ENCODE measurements at regions not wholly inside any gene's neighbourhood (a gene's known extent, or its start where the extent isn't known, plus 50 kb on each side); places are given as distances from the start of the nearest gene placed in this dataset.
"Not testable (repeated sequence)": the region's sequence is repeated elsewhere in the genome, so short reads cannot be mapped to it uniquely, and the experiment has no call there.

GRCh38 chr3:25844891-25845290 is 55.0 kb downstream of the OXSM start:
- H3K36me3 ChIP-seq: no peaks in the 10 kb centered on the region
- H3K4me1 ChIP-seq: no peaks in the 10 kb centered on the region
- no peaks in the 10 kb centered on the region for H3K9me3 ChIP-seq
- DNase-seq: no peak
- H3K4me3 ChIP-seq (ENCODE audit: low read depth, low read length): no peak overlapping the region
- H3K27me3 ChIP-seq: no peaks in the 10 kb centered on the region
- TF ChIP-seq, protein P1, sequence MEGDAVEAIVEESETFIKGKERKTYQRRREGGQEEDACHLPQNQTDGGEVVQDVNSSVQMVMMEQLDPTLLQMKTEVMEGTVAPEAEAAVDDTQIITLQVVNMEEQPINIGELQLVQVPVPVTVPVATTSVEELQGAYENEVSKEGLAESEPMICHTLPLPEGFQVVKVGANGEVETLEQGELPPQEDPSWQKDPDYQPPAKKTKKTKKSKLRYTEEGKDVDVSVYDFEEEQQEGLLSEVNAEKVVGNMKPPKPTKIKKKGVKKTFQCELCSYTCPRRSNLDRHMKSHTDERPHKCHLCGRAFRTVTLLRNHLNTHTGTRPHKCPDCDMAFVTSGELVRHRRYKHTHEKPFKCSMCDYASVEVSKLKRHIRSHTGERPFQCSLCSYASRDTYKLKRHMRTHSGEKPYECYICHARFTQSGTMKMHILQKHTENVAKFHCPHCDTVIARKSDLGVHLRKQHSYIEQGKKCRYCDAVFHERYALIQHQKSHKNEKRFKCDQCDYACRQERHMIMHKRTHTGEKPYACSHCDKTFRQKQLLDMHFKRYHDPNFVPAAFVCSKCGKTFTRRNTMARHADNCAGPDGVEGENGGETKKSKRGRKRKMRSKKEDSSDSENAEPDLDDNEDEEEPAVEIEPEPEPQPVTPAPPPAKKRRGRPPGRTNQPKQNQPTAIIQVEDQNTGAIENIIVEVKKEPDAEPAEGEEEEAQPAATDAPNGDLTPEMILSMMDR (IDR thresholded peaks at IDR 0.05; ENCODE audit: low read depth, low read length): no peak

GRCh38 chr3:25846282-25846681 is 56.4 kb downstream of the OXSM start:
- TF ChIP-seq, protein P1 (IDR thresholded peaks at IDR 0.05; ENCODE audit: low read depth, low read length): no peak
- no peak for DNase-seq
- H3K4me3 ChIP-seq (ENCODE audit: low read depth, low read length): no peak overlapping the region
- no peaks in the 10 kb centered on the region for H3K4me1 ChIP-seq
- H3K9me3 ChIP-seq: no peaks in the 10 kb centered on the region
- H3K36me3 ChIP-seq: no peaks in the 10 kb centered on the region
- H3K27me3 ChIP-seq: no peaks in the 10 kb centered on the region

GRCh38 chr3:25849091-25849490 is 59.2 kb downstream of the OXSM start:
- TF ChIP-seq, protein P1 (IDR thresholded peaks at IDR 0.05; ENCODE audit: low read depth, low read length): no peak
- H3K27me3 ChIP-seq: no peaks in the 10 kb centered on the region
- DNase-seq: no peak
- no peaks in the 10 kb centered on the region for H3K9me3 ChIP-seq
- H3K36me3 ChIP-seq: no peaks in the 10 kb centered on the region
- H3K4me3 ChIP-seq (ENCODE audit: low read depth, low read length): no peak overlapping the region
- no peaks in the 10 kb centered on the region for H3K4me1 ChIP-seq

DNA sequence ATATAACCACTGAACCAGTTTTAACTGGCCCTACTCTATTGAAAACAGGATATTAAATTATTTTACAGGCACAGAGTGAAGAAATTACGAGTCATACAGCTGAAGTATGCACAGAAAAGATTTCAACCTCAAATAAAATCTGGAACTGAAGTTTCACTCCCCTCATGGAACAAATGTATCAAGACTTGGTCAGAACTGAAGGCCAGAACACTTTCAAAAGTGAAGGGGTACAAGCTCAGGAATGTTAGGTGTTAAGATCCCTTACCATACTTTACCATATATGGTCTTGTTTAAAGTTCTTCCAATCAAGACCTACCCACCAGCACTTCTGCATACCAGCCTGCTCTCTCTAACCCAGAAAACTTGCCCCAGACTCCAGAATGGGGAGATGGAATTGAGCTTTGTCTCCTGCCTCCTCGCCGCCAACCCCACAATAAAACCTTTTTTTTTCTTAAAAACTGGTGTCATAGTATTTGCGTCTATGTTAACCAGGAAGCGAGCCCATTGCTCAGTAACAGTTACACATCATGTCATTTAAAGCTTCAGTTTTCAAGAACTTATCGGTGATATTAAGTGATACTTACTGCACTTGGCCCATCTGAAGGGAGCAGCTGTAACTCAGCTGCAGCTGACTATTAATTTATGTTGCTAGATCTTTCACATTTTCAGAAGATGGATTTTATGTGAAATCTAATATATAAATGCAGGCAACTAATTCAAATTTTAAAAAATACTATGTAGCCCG is 59.9 kb downstream of the OXSM start:
- TF ChIP-seq, protein P1 (IDR thresholded peaks at IDR 0.05; ENCODE audit: low read depth, low read length): no peak

DNA sequence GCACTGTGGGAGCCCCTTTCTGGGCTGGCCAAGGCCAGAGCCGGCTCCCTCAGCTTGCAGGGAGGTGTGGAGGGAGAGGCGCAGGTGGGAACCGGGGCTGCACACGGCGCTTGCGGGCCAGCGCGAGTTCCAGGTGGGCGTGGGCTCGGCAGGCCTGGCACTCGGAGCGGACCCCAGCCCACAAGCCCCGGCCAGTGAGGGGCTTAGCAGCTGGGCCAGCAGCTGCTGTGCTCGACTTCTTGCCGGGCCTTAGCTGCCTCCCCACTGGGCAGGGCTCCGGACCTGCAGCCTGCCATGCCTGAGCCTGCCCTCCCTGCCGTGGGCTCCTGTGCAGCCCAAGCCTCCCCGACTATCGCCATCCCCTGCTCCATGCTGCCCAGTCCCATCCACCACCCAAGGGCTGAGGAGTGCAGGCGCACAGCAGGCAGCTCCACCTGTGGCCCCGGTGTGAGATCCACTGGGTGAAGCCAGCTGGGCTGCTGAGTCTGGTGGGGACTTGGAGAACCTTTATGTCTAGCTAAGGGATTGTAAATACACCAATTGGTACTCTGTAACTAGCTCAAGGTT is 61.9 kb downstream of the OXSM start:
- not testable (repeated sequence) for H3K36me3 ChIP-seq; H3K4me3 ChIP-seq (ENCODE audit: low read depth, low read length); DNase-seq; H3K27me3 ChIP-seq; H3K9me3 ChIP-seq; H3K4me1 ChIP-seq

More for the DNA sequence above, 59.9 kb downstream of the OXSM start:
- H3K27me3 ChIP-seq: no peaks in the 10 kb centered on the region
- no peaks in the 10 kb centered on the region for H3K4me1 ChIP-seq
- H3K4me3 ChIP-seq (ENCODE audit: low read depth, low read length): no peak overlapping the region
- no peaks in the 10 kb centered on the region for H3K36me3 ChIP-seq
- no peak for DNase-seq
- no peaks in the 10 kb centered on the region for H3K9me3 ChIP-seq

- Histone ChIP-seq H3K36me3 (no peaks in the 10 kb centered on the region), H3K9me3 (no peaks in the 10 kb centered on the region), H3K27me3 (no peaks in the 10 kb centered on the region), H3K4me1 (no peaks in the 10 kb centered on the region), H3K4me3 (ENCODE audit: low read depth, low read length) (no peak overlapping the region)
- TF ChIP-seq, protein P1 (IDR thresholded peaks at IDR 0.05; ENCODE audit: low read depth, low read length): no peak
- no peak for DNase-seq
Measured at GRCh38 chr3:25854214-25854613, 64.3 kb downstream of the OXSM start.

Data from BE2C (cell line).